HL-60 (cell line): ENCODE measurements at regions not wholly inside any gene's neighbourhood (a gene's known extent, or its start where the extent isn't known, plus 50 kb on each side); places are given as distances from the start of the nearest gene placed in this dataset.

Source experiments
- GABPA ChIP-seq: IDR thresholded peaks from 2 replicates; pipeline ENCODE4 v1.6.1; 2012; ENCODE audit warnings: low read depth
- POLR2AphosphoS5 ChIP-seq: IDR thresholded peaks from 2 replicates; pipeline ENCODE4 v1.6.1; 2012; ENCODE audit warnings: low read depth
- TF ChIP-seq, protein P1 (sequence below): IDR thresholded peaks from one replicate; pipeline ENCODE4 v1.5.1; 2011; ENCODE audit warnings: low read length, control low read depth, inconsistent platforms; ENCODE audit not compliant: insufficient read depth
- TF ChIP-seq, protein P2 (sequence below): IDR thresholded peaks from 2 replicates; pipeline ENCODE4 v1.6.1; 2012; ENCODE audit warnings: low read depth; ENCODE audit not compliant: insufficient replicate concordance

DNA sequence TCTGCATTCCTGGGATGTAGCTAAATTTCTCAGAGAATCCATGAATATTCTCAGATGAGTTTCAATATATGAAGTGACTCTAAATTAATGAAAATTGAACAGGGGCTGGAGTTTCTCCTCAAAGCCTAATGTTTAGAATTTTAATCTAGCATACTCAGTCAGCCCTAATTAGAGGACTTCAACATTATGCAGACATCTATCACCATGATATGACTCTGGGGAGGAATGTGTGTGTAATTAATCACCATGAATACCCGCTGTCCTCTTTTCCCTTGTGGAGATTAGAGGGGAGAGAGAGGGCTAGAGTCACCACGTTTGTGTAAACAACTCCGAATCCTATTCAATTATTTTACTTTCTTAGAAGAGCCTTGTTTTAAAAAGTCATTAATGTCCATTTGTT is 698.6 kb upstream of the MDGA2 start:
- TF ChIP-seq, protein P1, sequence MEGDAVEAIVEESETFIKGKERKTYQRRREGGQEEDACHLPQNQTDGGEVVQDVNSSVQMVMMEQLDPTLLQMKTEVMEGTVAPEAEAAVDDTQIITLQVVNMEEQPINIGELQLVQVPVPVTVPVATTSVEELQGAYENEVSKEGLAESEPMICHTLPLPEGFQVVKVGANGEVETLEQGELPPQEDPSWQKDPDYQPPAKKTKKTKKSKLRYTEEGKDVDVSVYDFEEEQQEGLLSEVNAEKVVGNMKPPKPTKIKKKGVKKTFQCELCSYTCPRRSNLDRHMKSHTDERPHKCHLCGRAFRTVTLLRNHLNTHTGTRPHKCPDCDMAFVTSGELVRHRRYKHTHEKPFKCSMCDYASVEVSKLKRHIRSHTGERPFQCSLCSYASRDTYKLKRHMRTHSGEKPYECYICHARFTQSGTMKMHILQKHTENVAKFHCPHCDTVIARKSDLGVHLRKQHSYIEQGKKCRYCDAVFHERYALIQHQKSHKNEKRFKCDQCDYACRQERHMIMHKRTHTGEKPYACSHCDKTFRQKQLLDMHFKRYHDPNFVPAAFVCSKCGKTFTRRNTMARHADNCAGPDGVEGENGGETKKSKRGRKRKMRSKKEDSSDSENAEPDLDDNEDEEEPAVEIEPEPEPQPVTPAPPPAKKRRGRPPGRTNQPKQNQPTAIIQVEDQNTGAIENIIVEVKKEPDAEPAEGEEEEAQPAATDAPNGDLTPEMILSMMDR = no peak
- TF ChIP-seq GABPA (no peak), POLR2AphosphoS5 (no peak)
- TF ChIP-seq, protein P2, sequence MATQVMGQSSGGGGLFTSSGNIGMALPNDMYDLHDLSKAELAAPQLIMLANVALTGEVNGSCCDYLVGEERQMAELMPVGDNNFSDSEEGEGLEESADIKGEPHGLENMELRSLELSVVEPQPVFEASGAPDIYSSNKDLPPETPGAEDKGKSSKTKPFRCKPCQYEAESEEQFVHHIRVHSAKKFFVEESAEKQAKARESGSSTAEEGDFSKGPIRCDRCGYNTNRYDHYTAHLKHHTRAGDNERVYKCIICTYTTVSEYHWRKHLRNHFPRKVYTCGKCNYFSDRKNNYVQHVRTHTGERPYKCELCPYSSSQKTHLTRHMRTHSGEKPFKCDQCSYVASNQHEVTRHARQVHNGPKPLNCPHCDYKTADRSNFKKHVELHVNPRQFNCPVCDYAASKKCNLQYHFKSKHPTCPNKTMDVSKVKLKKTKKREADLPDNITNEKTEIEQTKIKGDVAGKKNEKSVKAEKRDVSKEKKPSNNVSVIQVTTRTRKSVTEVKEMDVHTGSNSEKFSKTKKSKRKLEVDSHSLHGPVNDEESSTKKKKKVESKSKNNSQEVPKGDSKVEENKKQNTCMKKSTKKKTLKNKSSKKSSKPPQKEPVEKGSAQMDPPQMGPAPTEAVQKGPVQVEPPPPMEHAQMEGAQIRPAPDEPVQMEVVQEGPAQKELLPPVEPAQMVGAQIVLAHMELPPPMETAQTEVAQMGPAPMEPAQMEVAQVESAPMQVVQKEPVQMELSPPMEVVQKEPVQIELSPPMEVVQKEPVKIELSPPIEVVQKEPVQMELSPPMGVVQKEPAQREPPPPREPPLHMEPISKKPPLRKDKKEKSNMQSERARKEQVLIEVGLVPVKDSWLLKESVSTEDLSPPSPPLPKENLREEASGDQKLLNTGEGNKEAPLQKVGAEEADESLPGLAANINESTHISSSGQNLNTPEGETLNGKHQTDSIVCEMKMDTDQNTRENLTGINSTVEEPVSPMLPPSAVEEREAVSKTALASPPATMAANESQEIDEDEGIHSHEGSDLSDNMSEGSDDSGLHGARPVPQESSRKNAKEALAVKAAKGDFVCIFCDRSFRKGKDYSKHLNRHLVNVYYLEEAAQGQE = no peak
